ENCODE measurements at regions not wholly inside any gene's neighbourhood (a gene's known extent, or its start where the extent isn't known, plus 50 kb on each side); places are given as distances from the start of the nearest gene placed in this dataset.

DNA sequence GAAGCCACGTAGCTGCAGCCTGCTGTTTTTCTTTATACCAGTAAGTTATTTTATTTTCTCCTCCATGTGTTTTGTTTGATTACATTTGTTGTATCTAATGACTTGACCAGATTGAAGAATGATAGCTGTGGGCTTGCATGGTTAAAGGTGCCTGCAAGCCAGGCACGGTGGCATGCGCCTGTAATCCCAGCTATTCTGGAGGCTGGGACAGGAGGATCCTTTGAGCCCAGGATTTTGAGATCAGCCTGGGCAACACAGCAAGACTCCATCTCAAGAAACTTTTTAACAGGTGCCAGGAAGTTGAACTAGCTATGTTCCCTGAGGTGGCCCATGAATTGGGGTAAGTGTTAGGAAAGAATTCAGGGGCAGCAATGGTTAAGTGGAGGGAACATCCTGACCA is 179.4 kb downstream of the IRS1 start:
- DNase-seq (ENCODE audit: low read depth in 2 of 2), result no peak

DNA sequence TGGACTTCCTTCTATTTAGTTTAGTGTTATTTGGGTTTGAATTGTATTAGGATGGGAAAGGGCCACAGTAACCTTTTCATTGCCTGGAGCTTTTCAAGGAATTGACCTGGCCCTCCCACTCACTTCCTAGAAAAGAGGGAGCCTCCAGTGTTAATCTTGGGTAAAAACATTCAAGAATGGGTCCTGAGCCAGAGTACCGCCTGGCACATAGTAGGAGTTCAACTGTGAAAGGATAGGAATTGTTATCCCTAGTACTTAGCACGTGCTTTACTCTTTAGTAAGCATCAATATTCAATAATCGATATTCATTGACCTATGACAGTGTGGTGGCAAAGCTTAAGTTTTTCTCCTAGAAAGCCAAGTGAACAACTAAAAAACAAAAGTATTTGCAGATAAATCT is 179.9 kb downstream of the IRS1 start:
- DNase-seq (ENCODE audit: low read depth in 2 of 2), result no peak

DNA sequence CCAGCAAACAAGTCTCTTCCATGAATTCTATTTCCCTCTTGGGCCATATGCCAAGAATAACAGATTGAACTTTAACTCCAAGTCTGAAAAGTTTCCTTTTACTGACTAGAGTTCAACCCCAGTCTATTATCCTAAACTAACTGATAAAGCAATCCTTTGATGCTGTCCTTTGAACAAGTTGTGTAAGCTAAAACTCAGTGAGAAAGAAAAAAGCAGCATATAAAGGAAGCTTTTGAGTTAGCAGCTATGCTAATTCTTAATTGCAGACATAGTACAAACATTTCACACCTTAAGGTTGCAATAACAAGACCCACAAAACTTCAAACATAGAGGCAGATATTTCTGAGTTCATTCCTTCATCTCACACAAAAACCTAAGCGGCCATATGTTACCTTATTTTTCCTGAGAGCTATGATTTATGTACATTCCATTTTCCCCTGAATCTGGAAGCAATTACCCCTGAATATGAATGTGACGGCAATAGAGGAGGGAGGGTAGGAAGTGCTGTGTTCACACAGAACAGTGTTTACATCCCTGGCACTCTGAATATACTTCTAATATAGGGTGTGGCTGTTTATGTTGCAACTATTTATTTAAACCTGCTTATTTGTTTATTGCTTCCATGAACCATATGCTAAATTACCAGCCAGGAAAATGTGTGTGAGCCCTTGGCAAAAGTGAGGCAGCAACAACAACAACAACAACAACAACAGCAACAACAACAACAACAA is 180.6 kb downstream of the IRS1 start:
- no peak for DNase-seq (ENCODE audit: low read depth in 2 of 2)

DNA sequence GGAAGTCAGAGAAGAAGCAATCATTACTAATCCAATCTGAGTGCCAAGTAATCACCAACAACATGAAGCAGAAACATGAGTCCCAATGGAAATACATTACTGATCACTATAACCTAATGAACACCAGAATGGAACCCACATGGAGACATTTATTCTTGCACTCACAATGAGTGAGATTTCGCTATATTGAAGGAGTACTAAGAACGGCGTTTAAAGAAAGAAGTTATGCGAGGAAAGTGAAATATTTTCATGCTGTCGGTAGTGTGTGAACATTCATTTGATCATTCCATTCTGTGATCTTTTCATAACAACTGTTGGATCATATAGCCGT is 181.1 kb downstream of the IRS1 start:
- DNase-seq (ENCODE audit: low read depth in 2 of 2), result no peak

DNA sequence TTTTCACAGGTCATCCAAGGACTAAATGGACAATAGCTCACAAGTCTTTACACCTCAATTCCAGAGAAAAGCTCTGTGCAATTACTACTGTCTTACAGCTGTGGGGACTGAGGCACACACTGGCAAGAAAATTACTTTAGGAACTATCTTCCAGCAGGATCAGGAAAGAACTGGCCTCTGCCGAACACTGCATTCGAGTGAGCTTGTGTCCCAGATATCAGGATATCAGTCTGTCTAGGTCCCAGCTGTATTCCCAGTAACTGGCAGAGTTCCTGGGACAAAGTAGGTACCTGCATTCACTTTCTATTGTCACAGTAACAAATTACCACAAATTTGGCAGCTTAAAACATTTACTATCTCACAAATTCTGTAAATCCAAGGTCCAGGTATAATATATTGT is 183.7 kb downstream of the IRS1 start:
- no peak for DNase-seq (ENCODE audit: low read depth in 2 of 2)

DNA sequence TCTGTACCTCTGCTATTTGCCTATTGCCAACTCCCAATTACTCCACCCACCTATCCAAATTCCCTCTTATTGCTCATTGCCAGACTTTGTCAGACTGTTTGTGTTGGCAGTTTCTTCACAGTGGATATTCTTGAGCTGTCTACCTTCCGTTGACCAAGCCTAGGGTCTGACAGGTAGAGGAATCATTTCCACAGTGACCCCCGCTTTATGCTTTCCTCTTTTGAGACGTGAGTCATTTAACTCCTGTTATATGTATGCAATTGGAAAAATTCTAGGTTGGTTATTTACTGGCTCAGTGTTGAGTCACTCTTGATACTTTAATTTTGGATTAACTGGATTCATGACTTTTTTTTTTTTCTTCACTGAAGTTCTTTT is 187.7 kb downstream of the IRS1 start:
- DNase-seq (ENCODE audit: low read depth in 2 of 2), result no peak

DNA sequence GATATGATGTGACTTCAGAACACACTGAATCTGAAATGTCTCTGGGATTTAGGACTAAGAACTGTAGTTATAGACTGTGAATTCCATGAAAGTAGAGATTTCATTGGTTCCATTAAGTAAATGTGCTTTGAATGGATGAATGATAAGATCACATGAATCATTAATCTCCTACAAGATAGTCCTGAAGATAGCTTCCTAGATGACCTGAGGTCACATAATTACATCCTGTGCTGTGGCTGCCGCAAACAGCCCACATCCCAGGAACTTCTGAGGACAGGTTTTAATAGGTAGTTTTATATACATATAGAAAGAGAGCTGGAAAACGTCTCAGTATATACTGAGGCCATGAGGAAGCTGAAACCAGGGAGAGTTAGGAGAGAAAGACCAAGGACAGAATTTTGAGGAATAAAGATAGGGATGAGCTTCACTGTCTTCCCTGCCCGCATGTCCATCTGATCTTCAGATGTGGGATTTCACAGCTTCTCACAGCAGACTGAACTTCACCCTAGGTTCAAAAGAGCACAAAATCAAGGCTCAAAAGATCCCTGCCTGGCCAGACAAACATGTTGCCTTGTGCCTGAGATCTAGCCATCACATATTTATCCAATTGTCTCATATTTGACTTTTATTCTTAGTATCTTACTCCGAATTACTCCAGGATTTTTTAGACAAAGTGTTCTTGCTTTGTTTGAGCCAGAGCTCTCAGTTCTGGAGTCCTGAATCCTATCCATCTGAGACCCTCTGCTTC is 188.2 kb downstream of the IRS1 start:
- DNase-seq (ENCODE audit: low read depth in 2 of 2), result no peak

DNA sequence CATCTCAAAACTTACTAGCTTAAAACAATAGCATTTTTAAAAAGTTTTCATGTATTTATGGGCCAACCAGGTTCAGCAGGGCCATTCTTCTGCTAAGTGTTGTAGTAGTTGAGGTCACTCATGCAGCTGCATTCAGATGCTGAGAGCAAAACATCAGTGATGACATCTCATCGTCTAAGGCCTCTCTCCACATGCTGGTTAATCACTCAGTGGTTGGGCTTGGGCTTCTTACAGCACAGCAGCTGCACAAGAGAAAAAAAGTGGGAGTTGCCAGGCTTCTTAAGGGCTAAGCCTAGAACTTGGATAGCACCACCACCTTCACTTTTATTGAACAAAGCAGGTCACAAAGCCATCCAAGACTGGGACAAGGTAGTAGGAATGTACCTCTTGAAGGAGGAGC is 190.3 kb downstream of the IRS1 start:
- no peak for DNase-seq (ENCODE audit: low read depth in 2 of 2)

DNA sequence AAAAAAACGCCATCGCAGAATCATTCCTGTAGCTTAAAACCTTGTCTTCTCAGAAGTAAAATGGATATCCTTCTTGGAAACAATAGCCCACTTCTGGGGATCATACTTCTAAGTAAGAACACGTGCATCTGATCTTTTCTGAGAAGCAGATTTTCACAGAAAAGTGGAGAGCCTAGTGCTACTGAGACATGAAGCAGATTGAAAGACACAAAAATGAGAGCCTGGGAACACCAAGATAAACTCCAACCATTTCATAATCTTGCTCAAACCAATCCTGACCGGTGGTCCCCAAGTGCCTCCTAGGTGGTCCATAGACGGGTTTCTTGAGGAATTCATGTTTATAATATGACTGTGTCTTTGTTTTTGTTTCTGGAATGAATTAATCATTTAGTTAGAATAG is 191.2 kb downstream of the IRS1 start:
- no peak for DNase-seq (ENCODE audit: low read depth in 2 of 2)

DNA sequence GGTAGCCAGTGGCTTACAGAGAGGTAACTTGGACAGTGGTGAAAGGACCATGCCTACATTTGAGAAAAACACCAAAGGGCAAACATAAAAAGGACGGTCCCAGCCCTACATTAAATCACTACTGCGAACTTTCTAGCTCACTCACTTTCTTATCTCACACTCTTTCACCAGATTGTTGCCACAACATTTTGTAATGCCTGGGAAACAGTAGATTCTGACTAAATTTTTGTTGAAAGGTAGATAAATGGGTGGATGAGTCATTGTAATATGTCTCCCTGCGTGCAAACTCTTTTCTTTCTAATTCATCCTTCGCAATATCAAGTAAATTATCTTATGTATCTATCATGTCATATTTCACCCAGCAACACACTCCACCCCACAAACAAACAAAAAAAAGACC is 192.2 kb downstream of the IRS1 start:
- DNase-seq (ENCODE audit: low read depth in 2 of 2), result no peak

DNA sequence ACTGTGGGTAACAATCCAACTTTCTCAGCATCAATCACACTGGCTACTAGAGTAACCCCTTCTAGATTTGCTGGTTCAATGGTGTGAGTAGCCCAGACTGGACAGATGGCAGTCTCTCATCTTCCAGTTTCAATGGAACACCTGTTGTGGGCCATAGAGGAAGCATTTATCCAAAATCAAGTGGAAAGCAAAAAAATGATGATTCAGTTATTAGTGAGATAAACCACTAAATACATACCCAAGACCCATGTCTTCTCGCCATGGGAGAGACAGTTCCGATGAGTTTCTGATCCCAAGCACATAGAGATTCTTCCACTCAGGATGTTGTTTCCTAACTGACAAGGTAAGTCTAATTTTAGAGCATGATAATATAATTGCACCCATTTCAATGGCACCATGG is 194.0 kb downstream of the IRS1 start:
- no peak for DNase-seq (ENCODE audit: low read depth in 2 of 2)

DNA sequence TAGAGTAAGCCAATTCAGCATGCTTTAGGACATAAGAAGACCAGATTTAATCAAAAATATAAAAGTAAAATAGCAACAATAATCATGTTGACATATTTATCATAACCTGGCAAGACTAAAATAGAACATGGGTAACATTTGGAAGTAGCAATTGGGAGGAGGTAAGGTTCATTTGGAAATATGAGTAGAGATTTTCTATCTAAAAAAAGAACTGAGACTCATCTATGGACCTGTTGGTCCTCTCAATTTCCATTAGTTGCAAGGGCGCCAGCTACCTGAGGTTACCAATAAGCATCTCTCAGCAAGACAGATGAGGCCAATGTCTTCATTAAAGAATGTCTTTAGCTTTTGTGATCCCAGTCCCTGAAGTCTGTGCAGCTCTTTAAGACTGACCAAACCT is 196.0 kb downstream of the IRS1 start:
- DNase-seq (ENCODE audit: low read depth in 2 of 2), result no peak

DNA sequence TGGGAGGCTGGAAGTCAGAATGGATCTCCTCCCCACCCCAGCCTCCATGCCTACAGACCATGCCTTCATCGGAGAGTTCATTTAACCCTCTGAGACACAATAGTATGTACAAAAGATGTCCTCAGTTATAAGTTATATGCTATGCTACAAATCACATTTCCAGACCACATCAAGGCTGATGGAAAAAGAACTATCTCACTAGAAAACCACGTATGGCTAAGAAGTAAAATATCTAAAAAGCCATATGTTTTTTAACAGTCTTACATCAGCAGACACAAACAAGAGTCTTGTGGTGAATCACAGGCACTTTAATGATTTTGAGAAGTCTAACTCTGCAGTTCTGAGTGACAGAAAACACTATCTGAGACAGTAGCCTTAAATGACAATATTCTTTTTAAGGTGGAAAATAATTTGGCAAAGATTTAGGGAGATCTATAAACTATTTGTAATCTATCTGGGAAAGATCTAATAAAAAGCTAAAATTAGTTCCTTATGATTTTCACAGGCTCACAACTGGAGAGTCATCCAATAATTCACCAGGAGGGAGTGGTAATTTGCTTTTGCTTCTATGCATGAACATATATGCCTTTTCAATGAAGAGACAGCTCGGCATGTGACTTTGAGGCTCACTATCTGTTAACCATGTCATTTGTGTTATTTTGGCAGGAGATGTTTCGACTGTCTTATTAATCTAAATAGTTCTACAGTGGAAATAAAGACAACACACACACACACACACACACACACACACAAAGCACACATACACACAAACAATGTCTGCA is 197.5 kb downstream of the IRS1 start:
- no peak for DNase-seq (ENCODE audit: low read depth in 2 of 2)

DNA sequence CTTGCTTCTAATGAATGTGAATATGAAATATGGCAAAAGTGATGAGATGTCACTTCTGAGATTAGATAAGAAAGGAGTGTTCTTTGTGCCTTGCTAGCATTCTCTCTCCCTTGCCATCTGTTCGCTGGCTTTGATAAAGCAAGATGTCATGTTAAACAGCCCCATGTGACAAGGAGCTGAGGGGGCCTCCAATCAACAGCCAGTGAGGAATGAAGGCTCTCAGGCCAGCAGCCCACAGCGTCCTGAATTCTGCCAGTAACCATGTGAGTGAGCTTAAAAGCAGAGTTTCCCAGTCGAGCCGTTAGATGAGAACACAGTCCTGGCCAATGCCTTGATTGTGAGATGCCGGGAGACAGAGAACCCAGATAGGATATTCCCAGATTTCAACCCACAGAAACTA is 198.8 kb downstream of the IRS1 start:
- no peak for DNase-seq (ENCODE audit: low read depth in 2 of 2)

DNA sequence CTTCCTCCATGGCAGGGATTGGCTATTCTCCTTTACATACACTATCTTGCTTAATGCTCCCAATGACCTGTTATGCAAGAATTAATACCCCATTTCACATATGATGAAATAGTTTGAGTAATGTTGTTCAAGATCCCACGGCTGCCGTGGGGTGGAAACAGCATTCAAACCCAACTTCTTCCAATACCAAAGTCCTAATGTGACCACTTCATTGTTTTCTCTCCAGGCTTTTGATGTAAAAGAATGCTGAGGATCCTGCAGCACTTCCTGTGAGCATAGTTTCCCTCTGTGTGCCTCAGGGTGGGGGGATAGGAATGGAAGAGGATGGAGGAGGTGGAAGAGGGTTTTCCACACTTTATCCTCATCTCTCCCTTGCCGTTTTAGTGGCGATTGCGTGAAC is 199.4 kb downstream of the IRS1 start:
- DNase-seq (ENCODE audit: low read depth in 2 of 2), result no peak

DNA sequence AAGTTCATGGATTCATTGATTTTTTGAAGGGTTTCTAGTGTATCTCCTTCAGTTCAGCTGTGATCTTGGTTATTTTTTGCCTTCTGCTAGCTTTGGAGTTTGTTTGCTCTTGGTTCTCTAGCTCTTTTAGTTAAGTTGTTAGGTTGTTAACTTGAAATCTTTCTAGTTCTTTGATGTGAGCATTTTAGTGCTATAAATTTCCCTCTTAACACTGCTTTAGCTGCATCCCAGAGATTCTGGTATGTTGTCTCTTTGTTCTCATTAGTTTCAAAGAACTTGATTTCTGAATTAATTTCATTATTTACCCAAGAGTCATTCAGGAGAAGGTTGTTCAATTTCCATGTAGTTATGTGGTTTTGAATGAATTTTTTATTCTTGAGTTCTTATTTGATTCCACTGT is 210.6 kb downstream of the IRS1 start:
- DNase-seq (ENCODE audit: low read depth in 2 of 2), result no peak

DNA sequence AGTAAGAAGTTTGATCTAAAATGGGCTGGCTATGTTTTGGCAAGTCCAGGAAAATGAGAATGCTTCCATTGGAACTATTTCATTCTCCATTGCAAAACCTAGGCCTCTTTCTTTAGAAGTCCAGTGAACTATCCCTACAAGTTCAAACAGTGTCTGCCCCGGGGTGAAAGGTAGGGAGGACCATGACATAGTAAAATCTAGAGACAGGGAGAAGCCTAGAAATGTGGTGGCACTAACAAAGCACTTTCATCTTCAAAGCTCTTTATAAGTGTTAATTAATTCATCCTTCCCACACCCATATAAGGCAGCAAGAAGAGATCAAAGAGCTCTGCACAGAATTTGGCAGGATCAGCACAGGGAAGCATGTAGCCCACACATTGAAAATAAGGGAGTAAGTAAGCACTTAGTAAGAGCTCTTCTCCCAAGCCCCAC is 214.5 kb downstream of the IRS1 start:
- no peak for DNase-seq (ENCODE audit: low read depth in 2 of 2)

DNA sequence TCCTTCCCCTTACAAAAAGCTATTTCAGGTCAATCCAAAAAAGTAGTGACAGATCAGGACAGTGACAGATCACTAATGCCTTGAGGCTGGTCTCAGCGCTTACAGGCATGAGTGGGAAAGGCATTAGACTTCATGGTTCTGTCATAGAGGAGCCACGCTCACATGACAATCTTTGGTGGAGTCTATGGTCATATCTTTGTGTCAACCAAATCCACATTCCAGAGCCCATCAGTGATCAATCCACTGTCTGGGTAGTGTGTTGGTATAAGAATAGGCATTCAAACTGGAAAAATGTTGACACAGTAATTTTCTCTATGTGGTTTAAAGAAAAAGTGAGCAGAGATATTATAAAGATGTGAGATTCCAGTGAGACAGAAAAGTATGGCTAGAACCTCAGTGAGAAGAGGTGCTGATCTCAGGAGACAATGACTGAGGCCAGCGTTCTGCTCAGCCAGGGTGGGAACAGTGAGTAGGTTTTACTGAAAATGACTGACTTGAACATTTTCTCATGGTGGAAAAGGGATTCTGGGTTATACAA is 215.0 kb downstream of the IRS1 start:
- DNase-seq (ENCODE audit: low read depth in 2 of 2), result no peak

DNA sequence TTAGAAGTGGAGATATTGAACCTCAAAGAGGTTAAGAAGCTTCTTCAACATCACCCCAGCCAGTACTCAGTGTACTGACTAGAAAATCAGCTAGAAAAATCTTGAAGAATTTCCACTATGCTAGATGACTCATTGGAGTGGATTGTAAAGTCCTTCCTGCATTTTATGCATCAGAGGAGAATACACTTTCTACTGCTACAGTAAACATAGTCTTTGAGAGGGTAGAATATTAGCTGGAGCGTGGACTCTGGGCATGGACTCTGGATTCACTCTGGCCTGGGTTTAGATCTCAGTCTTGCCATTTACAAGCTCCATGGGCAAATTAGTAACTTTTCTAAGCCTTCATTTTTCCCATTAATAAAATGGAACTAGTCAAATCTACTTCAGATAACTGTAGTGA is 215.9 kb downstream of the IRS1 start:
- DNase-seq (ENCODE audit: low read depth in 2 of 2), result no peak

DNA sequence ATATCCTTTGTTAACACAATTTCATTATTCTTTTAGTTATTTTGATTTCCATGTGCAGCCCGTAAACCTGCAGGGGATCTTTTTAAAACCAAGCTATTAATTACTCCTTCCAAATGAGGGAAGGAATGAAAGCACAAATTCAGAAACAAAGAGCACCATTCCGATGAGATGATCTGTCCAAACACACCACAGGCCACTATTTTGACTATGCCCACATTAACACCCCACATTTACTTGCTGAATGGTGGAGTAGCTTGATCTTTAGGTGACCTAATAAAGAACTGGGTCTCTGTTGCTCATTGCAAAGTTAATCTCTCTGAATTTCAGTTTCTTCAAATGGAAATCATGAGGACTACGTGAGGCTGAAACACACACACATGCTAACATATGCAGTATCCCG is 218.0 kb downstream of the IRS1 start:
- no peak for DNase-seq (ENCODE audit: low read depth in 2 of 2)

DNA sequence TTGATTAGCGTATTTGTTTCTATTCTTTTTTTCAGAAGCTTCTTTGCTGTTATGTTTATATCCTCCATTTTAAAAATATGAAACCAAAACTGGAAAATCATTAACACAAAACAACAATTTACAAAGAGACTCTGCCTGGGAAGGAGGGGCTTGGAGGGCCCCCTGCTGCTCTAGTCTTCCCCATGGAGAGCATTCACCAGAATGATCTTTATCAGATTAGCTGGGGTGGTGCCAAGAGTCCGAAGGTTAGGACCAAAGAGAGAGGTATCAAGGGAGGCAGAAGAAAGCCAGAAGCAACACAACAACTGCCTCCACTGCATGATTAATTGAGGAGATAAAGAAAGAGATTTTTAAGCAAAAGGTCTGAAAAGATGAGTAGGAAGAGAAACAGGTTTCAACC is 218.6 kb downstream of the IRS1 start:
- no peak for DNase-seq (ENCODE audit: low read depth in 2 of 2)

DNA sequence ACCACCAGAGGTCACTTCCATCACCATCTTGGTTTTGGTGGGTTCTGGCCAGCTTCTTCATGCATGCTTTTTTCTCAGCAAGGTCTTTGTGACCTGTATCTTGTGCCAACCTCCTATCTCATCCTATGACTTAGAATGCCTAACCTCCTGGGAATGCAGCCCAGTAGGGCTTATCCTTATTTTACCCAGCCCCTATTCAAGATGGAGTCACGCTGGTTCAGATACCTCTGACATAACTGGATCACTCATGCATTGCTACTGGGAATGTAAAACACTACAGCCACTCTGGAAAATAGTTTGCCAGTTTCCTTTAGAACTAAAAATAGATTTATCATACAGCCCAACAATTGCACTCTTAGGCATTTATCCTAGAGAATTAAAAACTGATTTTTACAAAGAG is 219.2 kb downstream of the IRS1 start:
- DNase-seq (ENCODE audit: low read depth in 2 of 2), result no peak

DNA sequence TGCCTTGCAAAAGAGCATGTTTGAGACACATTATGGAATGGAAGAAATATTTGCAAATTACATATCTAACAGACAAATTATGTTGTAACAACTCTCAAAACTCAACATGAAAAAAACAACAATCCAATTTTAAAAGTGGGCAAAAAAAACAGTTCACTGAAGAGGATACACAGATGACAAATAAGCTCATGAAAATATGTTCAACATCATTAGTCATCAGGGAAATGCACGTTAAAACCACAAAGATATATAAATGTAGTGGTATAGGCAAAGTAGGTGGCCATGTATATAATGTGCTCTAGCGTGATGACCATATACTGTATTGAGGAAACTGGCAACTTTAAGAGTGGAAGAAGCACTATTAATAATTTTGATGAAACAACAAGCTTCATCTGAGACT is 220.1 kb downstream of the IRS1 start:
- no peak for DNase-seq (ENCODE audit: low read depth in 2 of 2)
